ENCODE measurements at regions not wholly inside any gene's neighbourhood (a gene's known extent, or its start where the extent isn't known, plus 50 kb on each side); places are given as distances from the start of the nearest gene placed in this dataset.
"Not testable (repeated sequence)": the region's sequence is repeated elsewhere in the genome, so short reads cannot be mapped to it uniquely, and the experiment has no call there.

- no peak for DNase-seq
Observed at GRCh38 chr5:104606258-104606829, 1043.8 kb upstream of the NUDT12 start.

- no peak for DNase-seq
Observed at GRCh38 chr5:104599726-104600125, 1037.1 kb upstream of the NUDT12 start.

- DNase-seq, result no peak
Observed at GRCh38 chr5:104598285-104598684, 1035.7 kb upstream of the NUDT12 start.

- DNase-seq, result no peak
Observed at GRCh38 chr5:104594850-104595249, 1032.3 kb upstream of the NUDT12 start.

DNA sequence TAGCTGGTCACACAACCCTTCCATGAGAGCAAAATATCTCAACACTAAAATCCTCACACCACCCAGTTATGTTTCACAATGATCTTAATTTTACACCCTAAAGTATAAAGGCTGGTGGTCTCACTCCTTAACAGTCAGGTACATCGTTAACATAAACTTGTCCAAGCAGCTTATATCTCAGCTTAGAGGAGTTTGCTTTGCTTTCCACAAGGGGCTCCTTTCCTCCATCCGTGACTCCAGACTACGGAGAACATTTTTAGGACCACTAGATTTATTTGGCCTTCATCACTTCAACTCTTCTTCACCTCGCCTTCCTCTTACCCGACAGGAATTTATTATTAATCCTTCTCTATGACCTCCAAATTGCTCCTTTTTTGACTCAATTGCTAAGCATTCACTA, 1014.1 kb upstream of the NUDT12 start:
- DNase-seq, result no peak

DNA sequence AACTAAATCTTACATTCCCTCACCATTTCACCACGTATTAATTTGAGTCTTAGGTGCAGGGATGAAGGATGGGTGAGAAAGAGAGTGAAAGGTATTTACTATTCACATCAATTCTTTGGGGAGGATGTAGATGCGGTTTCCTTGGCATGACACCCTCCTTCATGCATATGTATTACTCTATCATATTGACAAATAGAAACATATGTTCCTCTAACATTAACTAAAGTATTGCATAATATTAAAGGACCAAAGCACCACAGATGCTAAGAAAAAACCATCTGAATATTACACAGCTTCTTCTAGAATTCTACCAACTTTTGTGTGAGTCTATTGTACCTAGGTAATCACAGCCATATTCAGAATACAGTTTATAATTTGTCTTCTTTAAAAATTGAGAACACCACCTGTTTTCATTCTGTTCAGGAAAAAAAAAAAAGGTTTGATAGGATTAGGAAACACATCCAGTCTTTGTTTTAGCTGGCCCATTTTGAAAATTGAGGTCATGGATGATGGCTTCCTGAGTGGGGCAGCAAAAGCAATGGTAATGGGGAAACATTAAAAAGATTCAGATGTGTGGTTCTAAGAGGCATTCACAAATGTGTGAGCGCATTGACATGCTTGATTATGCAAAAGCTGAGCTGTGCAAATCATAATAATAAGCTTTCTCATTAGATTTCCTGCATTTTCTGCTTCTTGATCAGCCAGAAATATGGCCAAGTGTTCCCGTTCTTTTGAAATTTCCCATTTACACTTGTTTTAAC, 1011.5 kb upstream of the NUDT12 start:
- DNase-seq, result no peak

- no peak for DNase-seq
Observed at GRCh38 chr5:104569621-104570020, 1007.0 kb upstream of the NUDT12 start.

GRCh38 chr5:104564530-104564929, 1001.9 kb upstream of the NUDT12 start:
- no peak for DNase-seq

- no peak for DNase-seq
Observed at GRCh38 chr5:104556957-104557356, 994.4 kb upstream of the NUDT12 start.

GRCh38 chr5:104551628-104552027, 989.0 kb upstream of the NUDT12 start:
- DNase-seq, result no peak

DNA sequence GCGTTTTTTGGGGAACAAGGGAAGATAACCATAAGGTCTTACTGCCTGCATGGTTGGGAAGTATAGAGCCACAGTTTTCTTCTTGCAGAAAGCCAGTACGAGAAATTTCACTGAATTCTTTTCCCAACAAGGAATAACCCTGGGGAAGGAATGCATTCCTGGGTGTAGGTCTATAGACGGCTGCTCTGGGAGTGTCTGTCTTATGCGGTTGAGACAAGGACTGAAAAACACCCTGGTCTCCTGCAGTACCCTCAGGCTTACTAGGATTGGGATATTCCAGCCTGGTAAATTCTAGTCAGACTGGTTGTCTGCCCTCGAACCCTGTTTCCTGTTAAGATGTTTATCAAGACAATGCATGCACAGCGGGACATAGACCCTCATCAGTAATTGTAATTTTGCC, 984.3 kb upstream of the NUDT12 start:
- DNase-seq, result not testable (repeated sequence)

GRCh38 chr5:104541141-104541785, 978.7 kb upstream of the NUDT12 start:
- no peak for DNase-seq

DNA sequence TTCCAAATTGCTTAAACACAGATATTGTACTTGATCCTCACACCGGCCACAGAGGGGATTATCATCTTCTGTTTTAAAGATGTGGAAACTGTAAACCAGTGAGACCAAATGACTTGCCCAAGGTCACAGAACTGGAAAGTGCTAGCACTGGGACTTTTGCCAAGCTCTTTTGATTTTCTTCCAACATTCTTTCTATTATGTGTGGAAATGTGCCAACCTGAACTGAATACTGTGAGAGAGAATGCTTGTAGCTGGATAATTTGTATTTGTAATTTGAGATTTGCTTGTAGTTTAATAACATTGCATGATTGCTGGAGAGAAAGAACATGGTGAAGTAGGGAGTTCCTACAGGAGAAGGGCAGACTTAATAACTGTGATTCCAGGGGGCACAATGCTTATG, 977.9 kb upstream of the NUDT12 start:
- no peak for DNase-seq

- DNase-seq, result no peak
Observed at GRCh38 chr5:104539618-104540350, 977.2 kb upstream of the NUDT12 start.

GRCh38 chr5:104538734-104539133, 976.1 kb upstream of the NUDT12 start:
- DNase-seq, result no peak

DNA sequence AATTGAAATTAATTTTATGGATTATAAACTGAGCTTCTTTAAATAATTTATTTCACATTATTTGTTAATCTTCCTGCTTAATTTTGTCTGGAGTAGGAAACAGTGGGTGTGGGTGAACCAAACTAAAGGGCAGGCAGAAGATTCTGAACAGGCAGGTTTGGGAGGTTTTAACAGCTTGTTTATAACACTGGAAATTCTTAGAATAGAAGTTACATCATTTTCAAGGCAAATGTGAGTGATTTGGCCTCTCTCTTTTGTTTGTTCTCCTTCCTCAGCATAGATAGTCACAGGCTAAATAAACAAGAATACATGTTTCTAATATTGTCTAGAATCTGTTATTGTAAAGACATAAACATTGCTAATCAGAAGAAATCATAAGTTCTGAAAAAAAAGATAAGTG, 970.9 kb upstream of the NUDT12 start:
- no peak for DNase-seq

DNA sequence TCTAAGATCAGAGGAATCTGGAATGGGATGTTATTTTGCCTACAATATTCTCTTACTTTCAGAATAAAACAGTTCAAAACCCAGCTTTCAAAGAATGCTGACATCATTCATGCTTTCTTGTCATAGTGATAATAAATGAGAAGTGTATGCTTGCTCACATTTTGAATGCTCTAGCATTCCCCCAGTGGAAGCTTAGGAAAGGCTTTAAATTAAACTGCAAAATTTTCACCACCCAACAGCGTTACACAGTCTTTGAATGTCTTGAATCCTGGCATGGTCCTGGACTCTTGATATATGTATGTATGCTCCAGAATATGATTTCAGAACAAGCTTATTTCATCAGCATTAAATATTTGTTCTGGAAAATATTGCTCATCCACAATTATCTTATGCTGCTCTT, 964.3 kb upstream of the NUDT12 start:
- DNase-seq, result no peak

- no peak for DNase-seq
Observed at GRCh38 chr5:104513640-104514072, 951.1 kb upstream of the NUDT12 start.

GRCh38 chr5:104513121-104513602, 950.6 kb upstream of the NUDT12 start:
- DNase-seq, result no peak

- no peak for DNase-seq
Observed at GRCh38 chr5:104512063-104512825, 949.7 kb upstream of the NUDT12 start.

DNA sequence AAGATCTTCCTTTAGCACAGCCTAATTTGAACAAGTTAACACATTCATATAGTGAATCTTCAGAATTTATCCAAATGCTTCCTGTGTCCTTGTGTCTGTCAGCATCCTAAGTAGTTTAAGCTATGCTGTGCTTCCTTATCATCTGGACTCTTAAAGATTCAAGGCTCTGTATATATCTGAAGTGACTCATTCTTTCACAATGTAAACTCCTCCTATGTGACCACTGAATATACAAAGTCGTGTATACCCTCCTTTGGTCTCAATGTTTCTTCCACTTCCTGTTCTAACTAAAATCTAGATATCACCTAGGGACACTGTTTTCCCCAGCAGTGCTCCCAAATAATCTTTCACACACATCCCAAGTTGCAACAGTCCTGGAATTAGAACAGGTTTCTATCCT, 935.7 kb upstream of the NUDT12 start:
- DNase-seq, result no peak

- DNase-seq, result no peak
Observed at GRCh38 chr5:104494083-104494482, 931.5 kb upstream of the NUDT12 start.

DNA sequence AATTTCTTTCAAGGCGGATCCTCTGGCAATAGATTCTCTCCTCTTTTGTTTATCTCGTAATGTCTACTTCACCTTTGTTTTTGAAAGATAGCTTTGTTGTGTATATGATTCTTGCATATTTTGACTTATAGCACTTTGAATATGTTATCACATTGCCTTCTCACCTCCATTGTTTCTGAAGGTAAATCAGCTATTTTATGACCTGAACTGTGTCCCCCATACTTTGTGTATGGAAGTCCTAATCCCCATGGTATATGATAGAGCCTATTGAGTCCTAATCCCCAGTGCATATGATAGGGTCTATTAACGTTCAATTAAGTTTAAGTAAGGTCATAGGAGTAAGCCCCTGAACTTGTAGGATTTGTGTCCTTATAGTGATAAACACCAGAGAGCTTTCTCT, 910.2 kb upstream of the NUDT12 start:
- no peak for DNase-seq
